Panc1 (cell line): ENCODE measurements at regions not wholly inside any gene's neighbourhood (a gene's known extent, or its start where the extent isn't known, plus 50 kb on each side); places are given as distances from the start of the nearest gene placed in this dataset.

Source experiments
- ATAC-seq: fragments of 200-7000 bp; cut with Tn5 transposase; 2 replicates; pipeline ENCODE4 v1.9.1; 2020; ENCODE audit warnings: mild to moderate bottlenecking, moderate library complexity
- BruUV-seq: library from RNA; stranded (reverse); fragments of 400-500 nt; replicated peaks from 2 replicates; lab custom pipeline; 2021; lab: Mats Ljungman, UMichigan
- CTCF ChIA-PET: fragments of 300-600 bp; sonication (Branson Sonifier 250); formaldehyde crosslinking; loops from one replicate; lab custom pipeline; 2022; ENCODE audit warnings: antibody characterized with exemption; lab: Charles Lee
- POLR2A ChIA-PET: fragments of 300-600 bp; sonication (Branson Sonifier 250); formaldehyde crosslinking; loops from one replicate; lab custom pipeline; 2022; ENCODE audit warnings: antibody characterized with exemption; lab: Charles Lee
- DNase-seq: peaks from one replicate; pipeline ENCODE4 v3.0.0-alpha.2; 2010; ENCODE audit warnings: low read depth, low spot score
- H3K27ac ChIP-seq: 2 replicates; pipeline ENCODE4 v1.5.1; 2011; ENCODE audit warnings: mild to moderate bottlenecking, low read length, inconsistent platforms
- H3K27me3 ChIP-seq: fragments of 200-500 bp; sonication (Bioruptor generic); 2 replicates; pipeline ENCODE4 v1.6.0; 2014; ENCODE audit warnings: low read length, inconsistent platforms; ENCODE audit not compliant: control insufficient read depth, insufficient read depth
- H3K36me3 ChIP-seq: fragments of 200-500 bp; sonication (Bioruptor generic); 2 replicates; pipeline ENCODE4 v1.5.1; 2014; ENCODE audit warnings: inconsistent platforms, mild to moderate bottlenecking, low read length, moderate library complexity; ENCODE audit not compliant: control insufficient read depth, insufficient read depth
- H3K4me1 ChIP-seq: 2 replicates; pipeline ENCODE4 v1.5.1; 2011; ENCODE audit warnings: inconsistent platforms, mild to moderate bottlenecking, low read length, moderate library complexity; ENCODE audit not compliant: control insufficient read depth, insufficient read depth
- H3K4me3 ChIP-seq, 2 experiments: 2 replicates each; pipeline ENCODE4 v1.5.1; 2011 to 2012; ENCODE audit warnings: low read depth in 2 of 2, low read length in 2 of 2, mild to moderate bottlenecking in 2 of 2, inconsistent platforms in 1 of 2, moderate library complexity in 1 of 2
- H3K9me3 ChIP-seq: fragments of 200-500 bp; sonication (Bioruptor generic); 2 replicates; pipeline ENCODE4 v1.5.1; 2014; ENCODE audit warnings: low read depth, mild to moderate bottlenecking, inconsistent platforms, low read length, moderate library complexity; ENCODE audit not compliant: control insufficient read depth, insufficient read depth
- CTCF ChIP-seq: fragments of 450-650 bp; IDR thresholded peaks from 2 replicates; pipeline ENCODE4 v1.5.1; 2017; ENCODE audit warnings: mild to moderate bottlenecking
- POLR2AphosphoS5 ChIP-seq: IDR thresholded peaks from 2 replicates; pipeline ENCODE4 v1.6.1; 2012; ENCODE audit warnings: mild to moderate bottlenecking, low read depth, low read length, moderate library complexity
- REST ChIP-seq, 2 experiments: IDR thresholded peaks; 2 replicates each; pipeline ENCODE4 v1.6.1; 2011 to 2012; ENCODE audit warnings: low read depth in 2 of 2, control low read depth in 1 of 2, low read length in 1 of 2, mild to moderate bottlenecking in 1 of 2, moderate library complexity in 1 of 2; ENCODE audit not compliant: insufficient read depth in 1 of 2
- SIN3A ChIP-seq: IDR thresholded peaks from 2 replicates; pipeline ENCODE4 v1.6.1; 2012; ENCODE audit warnings: low read depth, mild to moderate bottlenecking, low read length, moderate library complexity, borderline replicate concordance; ENCODE audit not compliant: insufficient read depth
- TCF7L2 ChIP-seq: IDR thresholded peaks from 2 replicates; pipeline ENCODE4 v1.6.1; 2011; ENCODE audit warnings: mild to moderate bottlenecking, low read depth, low read length, inconsistent platforms
- in situ Hi-C: cut with HindIII; loops from 2 replicates; pipeline ENCODE4 v1.10.0; 2016; ENCODE audit warnings: low sequenced_read_pairs, low pct_unique_long_range_greater_than_20kb
- intact Hi-C: fragments of 100-400 bp; cut with micrococcal nuclease; formaldehyde crosslinking; loops from one replicate; pipeline ENCODE4 v1.10.0; 2022; ENCODE audit not compliant: unreplicated experiment

- POLR2A ChIA-PET, result no interaction called here
- Histone ChIP-seq H3K4me1 (no peaks in the 10 kb centered on the region), H3K9me3 (no peaks in the 10 kb centered on the region), H3K27ac (no peak overlapping the region), H3K36me3 (no peaks in the 10 kb centered on the region), H3K27me3 (no peaks in the 10 kb centered on the region), H3K4me3 (no peak overlapping the region)
- in situ Hi-C loops (no loop called here), intact Hi-C loops (no loop called here)
- CTCF ChIA-PET, result no interaction called here
- DNase-seq, result no peak
- BruUV-seq, result no TSS peak
- no peak for TF ChIP-seq TCF7L2
- no peak for TF ChIP-seq POLR2AphosphoS5
- no peak for TF ChIP-seq SIN3A
- ATAC-seq, result no peak
Measured at GRCh38 chr17:33977729-33978514, 277.2 kb upstream of the CCL2 start.

GRCh38 chr17:33978889-33979288, 276.2 kb upstream of the CCL2 start:
- H3K27ac ChIP-seq, result no peak overlapping the region
- intact Hi-C loops (no loop called here), in situ Hi-C loops (no loop called here)
- no peaks in the 10 kb centered on the region for H3K4me1 ChIP-seq
- no peak overlapping the region for H3K4me3 ChIP-seq
- ATAC-seq, result no peak
- no peak for DNase-seq
- H3K36me3 ChIP-seq, result no peaks in the 10 kb centered on the region
- no TSS peak for BruUV-seq
- no peaks in the 10 kb centered on the region for H3K9me3 ChIP-seq
- TF ChIP-seq REST (IDR thresholded peaks at IDR 0.05; ENCODE audit: insufficient read depth in 1 of 2, low read depth in 2 of 2, low read length in 1 of 2), result no peak
- TF ChIP-seq TCF7L2, result no peak
- no peak for TF ChIP-seq SIN3A
- no peak for TF ChIP-seq POLR2AphosphoS5
- no peak for TF ChIP-seq CTCF
- no peaks in the 10 kb centered on the region for H3K27me3 ChIP-seq
- ChIA-PET CTCF (no interaction called here), POLR2A (no interaction called here)

DNA sequence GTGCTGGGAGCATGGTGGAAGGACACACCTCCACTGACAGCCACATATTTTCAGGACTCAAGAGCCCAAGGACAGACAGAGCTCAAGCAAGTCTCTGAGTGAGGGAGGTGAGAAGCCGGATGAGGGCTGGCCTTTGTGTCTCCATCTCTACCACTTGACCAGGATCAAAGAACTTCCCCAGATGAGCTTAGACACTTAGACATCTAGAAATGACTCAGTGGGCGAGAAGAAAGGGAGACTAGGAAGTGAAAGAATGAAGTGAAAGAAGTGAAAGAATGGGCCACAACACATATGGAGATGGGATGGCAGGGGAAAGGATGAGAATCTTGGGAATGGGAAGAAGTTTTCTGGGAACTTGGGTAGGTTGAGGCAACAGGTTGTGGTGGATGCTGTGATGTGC, 274.9 kb upstream of the CCL2 start:
- intact Hi-C loops, result no loop called here
- Histone ChIP-seq H3K36me3 (no peaks in the 10 kb centered on the region), H3K27ac (no peak overlapping the region), H3K9me3 (no peaks in the 10 kb centered on the region), H3K4me1 (no peaks in the 10 kb centered on the region), H3K27me3 (no peaks in the 10 kb centered on the region), H3K4me3 (no peak overlapping the region)
- DNase-seq (no peak), ATAC-seq (no peak)
- ChIA-PET CTCF (no interaction called here), POLR2A (no interaction called here)
- TF ChIP-seq SIN3A, result no peak
- no peak for TF ChIP-seq REST (IDR thresholded peaks at IDR 0.05; ENCODE audit: insufficient read depth in 1 of 2, low read depth in 2 of 2, low read length in 1 of 2)
- no peak for TF ChIP-seq CTCF
- no peak for TF ChIP-seq TCF7L2
- no peak for TF ChIP-seq POLR2AphosphoS5
- in situ Hi-C loops, result no loop called here
- no TSS peak for BruUV-seq
